HTR-8/SVneo (cell line): ENCODE measurements at regions not wholly inside any gene's neighbourhood (a gene's known extent, or its start where the extent isn't known, plus 50 kb on each side); places are given as distances from the start of the nearest gene placed in this dataset.

Experiments used
- DNase-seq: peaks from one replicate; pipeline ENCODE4 v3.0.0; 2011; ENCODE audit warnings: low spot score, mixed read lengths; ENCODE audit not compliant: insufficient read length
- FAIRE-seq: peaks from 2 replicates; lab custom pipeline; 2011; peaks lifted over from hg19 to GRCh38; lab: Jason Lieb, UNC

- no peak for FAIRE-seq
- no peak for DNase-seq
Observed at GRCh38 chr20:21002486-21002885, 103.7 kb downstream of the LINC00237 start.

GRCh38 chr20:20993372-20993771 lies 112.8 kb downstream of the LINC00237 start:
- FAIRE-seq (no peak), DNase-seq (no peak)

- FAIRE-seq (no peak), DNase-seq (no peak)
Observed at GRCh38 chr20:20992686-20993360, 113.3 kb downstream of the LINC00237 start.

- no peak for FAIRE-seq
Observed at GRCh38 chr20:20992277-20992676, 113.9 kb downstream of the LINC00237 start.

GRCh38 chr20:20989081-20989480 lies 117.1 kb downstream of the LINC00237 start:
- no peak for FAIRE-seq

More at GRCh38 chr20:20992277-20992676, 113.9 kb downstream of the LINC00237 start:
- DNase-seq = no peak

GRCh38 chr20:20979934-20980333 lies 126.2 kb downstream of the LINC00237 start:
- DNase-seq (no peak), FAIRE-seq (no peak)

More at GRCh38 chr20:20989081-20989480, 117.1 kb downstream of the LINC00237 start:
- no peak for DNase-seq

GRCh38 chr20:20977786-20978185 lies 128.4 kb downstream of the LINC00237 start:
- no peak for DNase-seq
- FAIRE-seq = no peak

- DNase-seq (no peak), FAIRE-seq (no peak)
Observed at GRCh38 chr20:20972490-20972889, 133.7 kb downstream of the LINC00237 start.

GRCh38 chr20:20971810-20972209 lies 134.3 kb downstream of the LINC00237 start:
- DNase-seq = no peak
- FAIRE-seq = no peak

- DNase-seq = no peak
- FAIRE-seq = no peak
Observed at GRCh38 chr20:20970841-20971240, 135.3 kb downstream of the LINC00237 start.

GRCh38 chr20:20969701-20970280 lies 136.4 kb downstream of the LINC00237 start:
- no peak for FAIRE-seq
- DNase-seq = no peak

- DNase-seq (no peak), FAIRE-seq (no peak)
Observed at GRCh38 chr20:20967564-20968184, 138.5 kb downstream of the LINC00237 start.

- DNase-seq = no peak
- FAIRE-seq = no peak
Observed at GRCh38 chr20:20966171-20966570, 140.0 kb downstream of the LINC00237 start.

- DNase-seq = no peak
- FAIRE-seq = no peak
Observed at GRCh38 chr20:20959031-20959755, 147.0 kb downstream of the LINC00237 start.

- no peak for DNase-seq
- FAIRE-seq = no peak
Observed at GRCh38 chr20:20956513-20956931, 149.6 kb downstream of the LINC00237 start.

GRCh38 chr20:20955892-20956291 lies 150.3 kb downstream of the LINC00237 start:
- DNase-seq = no peak
- no peak for FAIRE-seq

GRCh38 chr20:20953738-20954618 lies 152.2 kb downstream of the LINC00237 start:
- DNase-seq = no peak
- FAIRE-seq = no peak

- no peak for DNase-seq
- FAIRE-seq = no peak
Observed at GRCh38 chr20:20950620-20951019, 155.5 kb downstream of the LINC00237 start.

- FAIRE-seq (no peak), DNase-seq (no peak)
Observed at GRCh38 chr20:20946122-20946759, 159.9 kb downstream of the LINC00237 start.
